Naive B cell (primary cell): ENCODE measurements at regions not wholly inside any gene's neighbourhood (a gene's known extent, or its start where the extent isn't known, plus 50 kb on each side); places are given as distances from the start of the nearest gene placed in this dataset.

Experiments
- ATAC-seq, 2 donors: fragments of 150-1000 bp; cut with Tn5 transposase; 2 replicates each; pipeline ENCODE4 v1.10.0; 2021; ENCODE audit warnings: low read depth in 2 of 2, mild to moderate bottlenecking in 2 of 2, moderate library complexity in 2 of 2
- DNase-seq: peaks from one replicate; pipeline ENCODE4 v3.0.0; 2022
- H3K27ac Mint-ChIP-seq, 6 donors: one replicate each; pipeline ENCODE4 v1.8.0; 2020 to 2022; ENCODE audit warnings: mild to moderate bottlenecking in 6 of 6, mixed read lengths in 6 of 6, moderate library complexity in 5 of 6, inconsistent platforms in 2 of 6
- H3K27me3 Mint-ChIP-seq, 3 donors: one replicate each; pipeline ENCODE4 v1.8.0; 2021 to 2022; ENCODE audit warnings: mixed read lengths in 3 of 3, mild to moderate bottlenecking in 1 of 3
- H3K36me3 Mint-ChIP-seq, 2 donors: one replicate each; pipeline ENCODE4 v1.8.0; 2020 to 2022; ENCODE audit warnings: mixed read lengths in 2 of 2, inconsistent platforms in 1 of 2, mild to moderate bottlenecking in 1 of 2
- H3K4me1 Mint-ChIP-seq, 3 donors: one replicate each; pipeline ENCODE4 v1.8.0; 2020 to 2022; ENCODE audit warnings: mixed read lengths in 3 of 3, inconsistent platforms in 1 of 3, mild to moderate bottlenecking in 1 of 3, moderate library complexity in 1 of 3
- H3K4me3 Mint-ChIP-seq, 8 donors: one replicate each; pipeline ENCODE4 v1.8.0; 2020 to 2022; ENCODE audit warnings: mild to moderate bottlenecking in 8 of 8, mixed read lengths in 8 of 8, moderate library complexity in 8 of 8, inconsistent platforms in 2 of 8
- H3K9me3 Mint-ChIP-seq, 7 donors: one replicate each; pipeline ENCODE4 v1.8.0; 2020 to 2022; ENCODE audit warnings: mixed read lengths in 7 of 7, mild to moderate bottlenecking in 5 of 7, inconsistent platforms in 2 of 7, moderate library complexity in 1 of 7

GRCh38 chr2:45276914-45277313 is 267.7 kb upstream of the SIX2 start:
- H3K27me3 Mint-ChIP-seq = peaks cover under 1 to 18% (median 4%) of the 10 kb centered on the region in 3 donors
- H3K4me3 Mint-ChIP-seq = peak overlapping the region in 1 of 8 donors; percentile 5
- H3K4me1 Mint-ChIP-seq = no peaks in the 10 kb centered on the region
- H3K27ac Mint-ChIP-seq = no peak overlapping the region
- no peaks in the 10 kb centered on the region for H3K36me3 Mint-ChIP-seq
- no peaks in the 10 kb centered on the region for H3K9me3 Mint-ChIP-seq
- ATAC-seq = no peak
- DNase-seq = no peak

GRCh38 chr2:45275806-45276205 is 266.6 kb upstream of the SIX2 start:
- H3K4me3 Mint-ChIP-seq = no peak overlapping the region
- H3K27ac Mint-ChIP-seq = peak overlapping the region in 1 of 6 donors; percentile 29
- no peaks in the 10 kb centered on the region for H3K36me3 Mint-ChIP-seq
- H3K27me3 Mint-ChIP-seq = peaks cover 4 to 16% (median 8%) of the 10 kb centered on the region in 3 donors
- H3K9me3 Mint-ChIP-seq = no peaks in the 10 kb centered on the region
- no peaks in the 10 kb centered on the region for H3K4me1 Mint-ChIP-seq
- DNase-seq (no peak), ATAC-seq (no peak)

- H3K4me3 Mint-ChIP-seq = no peak overlapping the region
- ATAC-seq = no peak
These were observed 266.1 kb upstream of the SIX2 start for GRCh38 chr2:45275242-45275805.

GRCh38 chr2:45274250-45274926 is 265.1 kb upstream of the SIX2 start:
- Mint-ChIP-seq H3K36me3 (no peaks in the 10 kb centered on the region), H3K4me3 (no peak overlapping the region), H3K9me3 (no peaks in the 10 kb centered on the region), H3K4me1 (no peaks in the 10 kb centered on the region), H3K27ac (no peak overlapping the region), H3K27me3 (peaks cover 7 to 16% (median 8%) of the 10 kb centered on the region in 3 donors)
- DNase-seq = no peak
- no peak for ATAC-seq

More at GRCh38 chr2:45275242-45275805, 266.1 kb upstream of the SIX2 start:
- Mint-ChIP-seq H3K36me3 (no peaks in the 10 kb centered on the region), H3K9me3 (no peaks in the 10 kb centered on the region), H3K4me1 (no peaks in the 10 kb centered on the region), H3K27ac (peak overlapping the region in 1 of 6 donors; percentile 29), H3K27me3 (peaks cover 4 to 12% (median 8%) of the 10 kb centered on the region in 3 donors)
- DNase-seq = no peak

GRCh38 chr2:45273412-45274249 is 264.4 kb upstream of the SIX2 start:
- ATAC-seq (no peak), DNase-seq (no peak)
- Mint-ChIP-seq H3K27ac (no peak overlapping the region), H3K27me3 (peaks cover 4 to 22% (median 8%) of the 10 kb centered on the region in 3 donors), H3K36me3 (no peaks in the 10 kb centered on the region), H3K4me3 (no peak overlapping the region), H3K4me1 (no peaks in the 10 kb centered on the region), H3K9me3 (no peaks in the 10 kb centered on the region)

- DNase-seq (no peak), ATAC-seq (no peak)
- Mint-ChIP-seq H3K27me3 (peaks cover 4 to 25% (median 8%) of the 10 kb centered on the region in 3 donors), H3K27ac (no peak overlapping the region), H3K4me3 (no peak overlapping the region), H3K4me1 (no peaks in the 10 kb centered on the region), H3K36me3 (no peaks in the 10 kb centered on the region), H3K9me3 (no peaks in the 10 kb centered on the region)
These were observed 263.5 kb upstream of the SIX2 start for GRCh38 chr2:45272549-45273265.

- Mint-ChIP-seq H3K4me3 (no peak overlapping the region), H3K9me3 (no peaks in the 10 kb centered on the region), H3K36me3 (no peaks in the 10 kb centered on the region), H3K27me3 (peaks cover 8 to 25% (median 8%) of the 10 kb centered on the region in 3 donors), H3K27ac (no peak overlapping the region), H3K4me1 (no peaks in the 10 kb centered on the region)
- no peak for ATAC-seq
- no peak for DNase-seq
These were observed 260.0 kb upstream of the SIX2 start for GRCh38 chr2:45269149-45269793.

- Mint-ChIP-seq H3K9me3 (no peaks in the 10 kb centered on the region), H3K4me1 (no peaks in the 10 kb centered on the region), H3K27me3 (peaks cover 8 to 25% (median 8%) of the 10 kb centered on the region in 3 donors), H3K4me3 (no peak overlapping the region), H3K36me3 (no peaks in the 10 kb centered on the region), H3K27ac (no peak overlapping the region)
- ATAC-seq (no peak), DNase-seq (no peak)
These were observed 259.4 kb upstream of the SIX2 start for GRCh38 chr2:45268631-45269030.

- ATAC-seq (no peak), DNase-seq (no peak)
- Mint-ChIP-seq H3K9me3 (no peaks in the 10 kb centered on the region), H3K4me1 (peaks cover 0 to 9% (median 9%) of the 10 kb centered on the region in 3 donors), H3K36me3 (no peaks in the 10 kb centered on the region), H3K27me3 (peaks cover 8 to 35% (median 17%) of the 10 kb centered on the region in 3 donors), H3K27ac (no peak overlapping the region), H3K4me3 (no peak overlapping the region)
These were observed 258.0 kb upstream of the SIX2 start for GRCh38 chr2:45267062-45267792.

GRCh38 chr2:45265336-45265735 is 256.1 kb upstream of the SIX2 start:
- Mint-ChIP-seq H3K27ac (no peak overlapping the region), H3K4me3 (no peak overlapping the region), H3K36me3 (no peaks in the 10 kb centered on the region), H3K4me1 (peaks cover 0 to 9% (median 9%) of the 10 kb centered on the region in 3 donors), H3K27me3 (peaks cover 4 to 28% (median 23%) of the 10 kb centered on the region in 3 donors), H3K9me3 (no peaks in the 10 kb centered on the region)
- DNase-seq = no peak
- no peak for ATAC-seq

- Mint-ChIP-seq H3K9me3 (no peaks in the 10 kb centered on the region), H3K4me3 (no peak overlapping the region), H3K27ac (no peak overlapping the region), H3K36me3 (no peaks in the 10 kb centered on the region), H3K27me3 (peaks cover 0 to 23% (median 22%) of the 10 kb centered on the region in 3 donors), H3K4me1 (peaks cover 0 to 9% (median 9%) of the 10 kb centered on the region in 3 donors)
- DNase-seq (no peak), ATAC-seq (no peak)
These were observed 255.3 kb upstream of the SIX2 start for GRCh38 chr2:45264227-45265225.
